SK-N-SH treated with all-trans-retinoic acid at 6 μM for 48 hours (cell line): ENCODE measurements at regions not wholly inside any gene's neighbourhood (a gene's known extent, or its start where the extent isn't known, plus 50 kb on each side); places are given as distances from the start of the nearest gene placed in this dataset.

ENCODE experiments used
- ARNTL ChIP-seq: fragments of 450-650 bp; formaldehyde crosslinking; IDR thresholded peaks from 2 replicates; pipeline ENCODE4 v1.5.0; 2020; ENCODE audit warnings: low read depth, mild to moderate bottlenecking, moderate library complexity, borderline replicate concordance
- BACH2 ChIP-seq: fragments of 250-450 bp; sonication (Bioruptor Pico); IDR thresholded peaks from 2 replicates; pipeline ENCODE4 v1.9.0; 2021; ENCODE audit warnings: mild to moderate bottlenecking, borderline replicate concordance
- CREB5 ChIP-seq: fragments of 250-450 bp; sonication (Bioruptor Pico); IDR thresholded peaks from 2 replicates; pipeline ENCODE4 v1.5.1; 2020; ENCODE audit warnings: low read depth, mild to moderate bottlenecking, moderate library complexity
- CSDC2 ChIP-seq: fragments of 250-450 bp; sonication (Bioruptor Pico); IDR thresholded peaks from 2 replicates; pipeline ENCODE4 v1.5.0; 2020; ENCODE audit warnings: mild to moderate bottlenecking, moderate library complexity
- ESRRG ChIP-seq: fragments of 250-450 bp; sonication (Bioruptor Pico); IDR thresholded peaks from 2 replicates; pipeline ENCODE4 v1.6.1; 2021; ENCODE audit warnings: mild to moderate bottlenecking
- OSR1 ChIP-seq: fragments of 250-450 bp; sonication (Bioruptor Pico); IDR thresholded peaks from 2 replicates; pipeline ENCODE4 v1.8.0; 2022; ENCODE audit warnings: moderate library complexity, mild to moderate bottlenecking, inconsistent platforms
- SNAI2 ChIP-seq: fragments of 250-450 bp; sonication (Bioruptor Pico); IDR thresholded peaks from 2 replicates; pipeline ENCODE4 v1.5.0; 2020; ENCODE audit warnings: mild to moderate bottlenecking, moderate library complexity
- TCF4 ChIP-seq: fragments of 250-450 bp; sonication (Bioruptor Pico); IDR thresholded peaks from 2 replicates; pipeline ENCODE4 v1.8.0; 2021; ENCODE audit warnings: mild to moderate bottlenecking, moderate library complexity, borderline replicate concordance
- ZFP3 ChIP-seq: fragments of 250-450 bp; sonication (Bioruptor Pico); IDR thresholded peaks from 2 replicates; pipeline ENCODE4 v1.5.0; 2020; ENCODE audit warnings: mild to moderate bottlenecking, moderate library complexity
- ZFP30 ChIP-seq: fragments of 450-650 bp; formaldehyde crosslinking; IDR thresholded peaks from 2 replicates; pipeline ENCODE4 v1.5.0; 2022; ENCODE audit warnings: mild to moderate bottlenecking, moderate library complexity
- ZNF565 ChIP-seq: fragments of 450-650 bp; formaldehyde crosslinking; conservative IDR thresholded peaks from 2 replicates; pipeline ENCODE4 v1.5.0; 2020; ENCODE audit warnings: low read depth, mild to moderate bottlenecking, moderate library complexity
- TF ChIP-seq, protein P1 (sequence below): fragments of 250-450 bp; sonication (Bioruptor Pico); IDR thresholded peaks from 2 replicates; pipeline ENCODE4 v1.8.0; 2020; ENCODE audit warnings: mild to moderate bottlenecking, moderate library complexity, borderline replicate concordance
- TF ChIP-seq, protein P2 (sequence below): fragments of 250-450 bp; sonication (Bioruptor Pico); IDR thresholded peaks from 2 replicates; pipeline ENCODE4 v1.8.0; 2021; ENCODE audit warnings: low read depth, mild to moderate bottlenecking, moderate library complexity, borderline replicate concordance

- TF ChIP-seq ESRRG (CRISPR knock-in tag): no peak
- no peak for TF ChIP-seq TCF4 (CRISPR knock-in tag)
- TF ChIP-seq ZFP30: no peak
- no peak for TF ChIP-seq ARNTL (CRISPR knock-in tag)
- no peak for TF ChIP-seq BACH2 (CRISPR knock-in tag)
- TF ChIP-seq, protein P1, sequence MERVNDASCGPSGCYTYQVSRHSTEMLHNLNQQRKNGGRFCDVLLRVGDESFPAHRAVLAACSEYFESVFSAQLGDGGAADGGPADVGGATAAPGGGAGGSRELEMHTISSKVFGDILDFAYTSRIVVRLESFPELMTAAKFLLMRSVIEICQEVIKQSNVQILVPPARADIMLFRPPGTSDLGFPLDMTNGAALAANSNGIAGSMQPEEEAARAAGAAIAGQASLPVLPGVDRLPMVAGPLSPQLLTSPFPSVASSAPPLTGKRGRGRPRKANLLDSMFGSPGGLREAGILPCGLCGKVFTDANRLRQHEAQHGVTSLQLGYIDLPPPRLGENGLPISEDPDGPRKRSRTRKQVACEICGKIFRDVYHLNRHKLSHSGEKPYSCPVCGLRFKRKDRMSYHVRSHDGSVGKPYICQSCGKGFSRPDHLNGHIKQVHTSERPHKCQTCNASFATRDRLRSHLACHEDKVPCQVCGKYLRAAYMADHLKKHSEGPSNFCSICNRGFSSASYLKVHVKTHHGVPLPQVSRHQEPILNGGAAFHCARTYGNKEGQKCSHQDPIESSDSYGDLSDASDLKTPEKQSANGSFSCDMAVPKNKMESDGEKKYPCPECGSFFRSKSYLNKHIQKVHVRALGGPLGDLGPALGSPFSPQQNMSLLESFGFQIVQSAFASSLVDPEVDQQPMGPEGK (CRISPR knock-in tag): no peak
- no peak for TF ChIP-seq SNAI2
- no peak for TF ChIP-seq ZFP3 (CRISPR knock-in tag)
- TF ChIP-seq CREB5: no peak
- no peak for TF ChIP-seq ZNF565 (CRISPR knock-in tag)
- TF ChIP-seq, protein P2, sequence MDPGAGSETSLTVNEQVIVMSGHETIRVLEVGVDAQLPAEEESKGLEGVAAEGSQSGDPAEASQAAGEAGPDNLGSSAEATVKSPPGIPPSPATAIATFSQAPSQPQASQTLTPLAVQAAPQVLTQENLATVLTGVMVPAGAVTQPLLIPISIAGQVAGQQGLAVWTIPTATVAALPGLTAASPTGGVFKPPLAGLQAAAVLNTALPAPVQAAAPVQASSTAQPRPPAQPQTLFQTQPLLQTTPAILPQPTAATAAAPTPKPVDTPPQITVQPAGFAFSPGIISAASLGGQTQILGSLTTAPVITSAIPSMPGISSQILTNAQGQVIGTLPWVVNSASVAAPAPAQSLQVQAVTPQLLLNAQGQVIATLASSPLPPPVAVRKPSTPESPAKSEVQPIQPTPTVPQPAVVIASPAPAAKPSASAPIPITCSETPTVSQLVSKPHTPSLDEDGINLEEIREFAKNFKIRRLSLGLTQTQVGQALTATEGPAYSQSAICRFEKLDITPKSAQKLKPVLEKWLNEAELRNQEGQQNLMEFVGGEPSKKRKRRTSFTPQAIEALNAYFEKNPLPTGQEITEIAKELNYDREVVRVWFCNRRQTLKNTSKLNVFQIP (CRISPR knock-in tag): no peak
- no peak for TF ChIP-seq CSDC2
- TF ChIP-seq OSR1: no peak
These were observed 1445.4 kb downstream of the AACS start for GRCh38 chr12:126510630-126511029.
